K562 (cell line): ENCODE measurements at regions not wholly inside any gene's neighbourhood (a gene's known extent, or its start where the extent isn't known, plus 50 kb on each side); places are given as distances from the start of the nearest gene placed in this dataset.
"Not testable (repeated sequence)": the region's sequence is repeated elsewhere in the genome, so short reads cannot be mapped to it uniquely, and the experiment has no call there.

Experiments
- ATAC-seq: fragments of 200-7000 bp; cut with Tn5 transposase; 3 replicates; pipeline ENCODE4 v1.9.1; 2020; ENCODE audit warnings: moderate library complexity
- BruUV-seq: library from RNA; stranded (reverse); fragments of 400-500 nt; replicated peaks from 2 replicates; lab custom pipeline; 2021; lab: Mats Ljungman, UMichigan
- CTCF ChIA-PET: fragments of 300-600 bp; formaldehyde crosslinking; extraction: SDS; loops from one replicate; lab custom pipeline; 2021; ENCODE audit warnings: low intra/inter-chr PET ratio; lab: Yijun Ruan, JAX
- POLR2A ChIA-PET: fragments of 300-600, 350-650 bp; sonication (Branson Sonifier 250); formaldehyde crosslinking; extraction: SDS; loops from one replicate; lab custom pipeline; 2021; ENCODE audit warnings: antibody characterized with exemption, inconsistent platforms; lab: Yijun Ruan, JAX
- DNase-seq, 4 experiments: peaks; one replicate each; pipeline versions ENCODE4 v3.0.0 to v3.0.0-alpha.2; 2011 to 2018; ENCODE audit warnings: low spot score in 3 of 4, mixed read lengths in 3 of 4; ENCODE audit errors: extremely low read depth in 1 of 4
- FAIRE-seq: peaks from 2 replicates; lab custom pipeline; 2011; peaks lifted over from hg19 to GRCh38; lab: Jason Lieb, UNC
- H2AFZ ChIP-seq: 2 replicates; pipeline ENCODE4 v1.6.0; 2011; ENCODE audit warnings: low read depth, low read length, control low read depth, inconsistent platforms
- H3K27ac ChIP-seq: fragments of 200-600 bp; 3 replicates; pipeline ENCODE4 v1.8.0; 2011; ENCODE audit warnings: low read depth, mild to moderate bottlenecking, control low read depth, inconsistent platforms, low read length, moderate library complexity, mixed read lengths; ENCODE audit errors: extremely low read depth
- H3K27me3 ChIP-seq, 2 experiments: fragments of 300-600 bp in 1 of 2; 2 replicates in 1 of 2; 3 replicates in 1 of 2; pipeline versions ENCODE4 v1.6.0 to v1.8.0; 2011; ENCODE audit warnings: inconsistent platforms in 2 of 2, low read length in 2 of 2, mild to moderate bottlenecking in 1 of 2, mixed read lengths in 1 of 2, moderate library complexity in 1 of 2; ENCODE audit not compliant: control insufficient read depth in 2 of 2, insufficient read depth in 2 of 2
- H3K36me3 ChIP-seq: fragments of 300-600 bp; 3 replicates; pipeline ENCODE4 v1.8.0; 2011; ENCODE audit warnings: mild to moderate bottlenecking, low read length, inconsistent platforms; ENCODE audit not compliant: control insufficient read depth, insufficient read depth
- H3K4me1 ChIP-seq, 2 experiments: fragments of 200-600 bp in 1 of 2; replicated peaks in 1 of 2; 2 replicates in 1 of 2; 3 replicates in 1 of 2; pipeline versions ENCODE4 v1.5.1 to v1.8.0; 2011; ENCODE audit warnings: inconsistent platforms in 2 of 2, low read length in 2 of 2, mild to moderate bottlenecking in 1 of 2, mixed read lengths in 1 of 2, moderate library complexity in 1 of 2; ENCODE audit not compliant: control insufficient read depth in 2 of 2, insufficient read depth in 2 of 2
- H3K4me2 ChIP-seq: 2 replicates; pipeline ENCODE4 v1.6.1; 2011; ENCODE audit warnings: low read length, control low read depth, inconsistent platforms, mixed read lengths; ENCODE audit not compliant: insufficient read depth
- H3K4me3 ChIP-seq: fragments of 200-600 bp; sonication (generic), shearing (Covaris generic); 2 replicates; pipeline ENCODE4 v1.5.1; 2016; ENCODE audit warnings: control low read depth, inconsistent platforms
- H3K79me2 ChIP-seq: fragments of 200-600 bp; 3 replicates; pipeline ENCODE4 v1.8.0; 2011; ENCODE audit warnings: low read length, inconsistent platforms; ENCODE audit not compliant: control insufficient read depth, insufficient read depth
- H3K9ac ChIP-seq, 2 experiments: 2 replicates each; pipeline versions ENCODE4 v1.6.0 to v1.6.1; 2011; ENCODE audit warnings: low read depth in 2 of 2, low read length in 2 of 2, control low read depth in 1 of 2, inconsistent platforms in 1 of 2, mild to moderate bottlenecking in 1 of 2, mixed read lengths in 1 of 2; ENCODE audit not compliant: insufficient read depth in 1 of 2
- H3K9me1 ChIP-seq: one replicate; pipeline ENCODE4 v1.6.0; 2011; ENCODE audit warnings: inconsistent platforms, mild to moderate bottlenecking, low read length, moderate library complexity; ENCODE audit not compliant: control insufficient read depth, insufficient read depth
- H3K9me3 ChIP-seq: replicated peaks from 2 replicates; pipeline ENCODE4 v1.5.1; 2011; ENCODE audit warnings: low read depth, low read length, inconsistent platforms; ENCODE audit not compliant: control insufficient read depth, insufficient read depth
- H4K20me1 ChIP-seq: replicated peaks from 2 replicates; pipeline ENCODE4 v1.6.1; 2011; ENCODE audit warnings: low read length, inconsistent platforms, mixed read lengths; ENCODE audit not compliant: control insufficient read depth, insufficient read depth
- CBX3 ChIP-seq, 2 experiments: IDR thresholded peaks; 1 replicate in 1 of 2; 2 replicates in 1 of 2; pipeline ENCODE4 v1.6.1; 2012; ENCODE audit warnings: inconsistent platforms in 2 of 2, low read length in 2 of 2, borderline replicate concordance in 1 of 2, control low read depth in 1 of 2
- NR2F6 ChIP-seq: fragments of 450-650 bp; formaldehyde crosslinking; IDR thresholded peaks from 2 replicates; pipeline ENCODE4 v1.4.0; 2020; ENCODE audit warnings: mild to moderate bottlenecking
- PYGO2 ChIP-seq: fragments of 450-650 bp; IDR thresholded peaks from 2 replicates; pipeline ENCODE4 v1.6.1; 2016; ENCODE audit warnings: mild to moderate bottlenecking, missing genetic modification characterization, moderate library complexity, missing compliant biosample characterization
- TEAD2 ChIP-seq: fragments of 450-650 bp; IDR thresholded peaks from 2 replicates; pipeline ENCODE4 v1.6.1; 2016; ENCODE audit warnings: missing genetic modification characterization, control low read depth, missing compliant biosample characterization
- TRIM28 ChIP-seq: fragments of 450-650 bp; IDR thresholded peaks from 2 replicates; pipeline ENCODE4 v1.6.1; 2017
- WGBS: fragments of 100-300 bp; shearing (Covaris generic); methylation state at CpG from one replicate; pipeline ENCODE4 v1.1.6; 2016; ENCODE audit warnings: low coverage, mixed read lengths; ENCODE audit not compliant: insufficient coverage; ENCODE audit errors: missing lambda C conversion rate; 5-methylcytosine and 5-hydroxymethylcytosine counted together
- in situ Hi-C: fragments of 300-500 bp; cut with MboI; formaldehyde crosslinking; loops from 4 replicates; pipeline ENCODE4 v1.15.0; 2018; ENCODE audit warnings: inconsistent platforms, mixed read lengths
- intact Hi-C: fragments of 100-400 bp; cut with micrococcal nuclease; formaldehyde crosslinking; loops from 2 replicates; pipeline ENCODE4 v1.14.2; 2022

DNA sequence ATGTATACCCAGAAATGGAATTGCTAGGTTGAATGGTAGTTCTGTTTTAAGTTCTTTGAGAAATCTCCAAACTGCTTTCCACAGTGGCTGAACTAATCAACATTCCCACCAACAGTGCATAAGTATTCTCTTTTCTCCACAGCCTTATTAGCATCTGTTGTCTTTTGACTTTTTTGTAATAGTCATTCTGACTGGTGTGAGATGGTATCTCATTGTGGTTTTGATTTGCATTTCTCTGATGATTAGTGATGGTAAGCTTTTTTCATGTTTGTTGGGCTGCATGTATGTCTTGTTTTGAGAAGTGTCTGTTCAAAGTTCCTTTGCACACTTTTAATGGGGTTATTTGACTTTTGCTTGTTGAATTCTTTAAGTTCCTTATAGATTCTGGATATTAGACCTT, 52.4 kb upstream of the EHHADH start:
- intact Hi-C loops, result loop anchor here (5.0 kb wide), 1 partner anchor 34 kb away; no protein-coding TSS in a partner anchor
- in situ Hi-C loops, H3K9me1 ChIP-seq, BruUV-seq, H3K27me3 ChIP-seq, ATAC-seq, DNase-seq, H3K27ac ChIP-seq, H3K36me3 ChIP-seq, H3K9ac ChIP-seq, FAIRE-seq, H3K4me2 ChIP-seq, H3K79me2 ChIP-seq, H4K20me1 ChIP-seq, H3K4me1 ChIP-seq, H3K4me3 ChIP-seq, H3K9me3 ChIP-seq, H2AFZ ChIP-seq: not testable (repeated sequence)
- CTCF ChIA-PET, result interaction anchor here (0.6 kb wide), 1 partner anchor 432 kb away, joined by 3 read pairs; no protein-coding TSS in a partner anchor
- POLR2A ChIA-PET, result interaction anchor here (0.7 kb wide), 1 partner anchor 811 kb away, joined by 3 read pairs; no protein-coding TSS in a partner anchor

- 61% methylated on average over 3 of the region's 3 CpGs for WGBS
- POLR2A ChIA-PET, result no interaction called here
Measured at GRCh38 chr3:185306847-185307246, 53.0 kb upstream of the EHHADH start.

More at GRCh38 chr3:185306847-185307246, 53.0 kb upstream of the EHHADH start:
- no peaks in the 10 kb centered on the region for H3K36me3 ChIP-seq
- no peak overlapping the region for H3K27ac ChIP-seq
- no peaks in the 10 kb centered on the region for H4K20me1 ChIP-seq
- no TSS peak for BruUV-seq
- CTCF ChIA-PET, result interaction anchor here (0.6 kb wide), 1 partner anchor 242 kb away, joined by 3 read pairs; no protein-coding TSS in a partner anchor
- no peak overlapping the region for H2AFZ ChIP-seq
- H3K9me1 ChIP-seq, result no peaks in the 10 kb centered on the region
- TF ChIP-seq TRIM28 (peak; percentile 68), NR2F6 (CRISPR knock-in tag) (no peak), PYGO2 (no peak), TEAD2 (tag) (no peak), CBX3 (IDR thresholded peaks at IDR 0.05; ENCODE audit: borderline replicate concordance in 1 of 2, low read length in 2 of 2) (peak in 1 of 2 experiments; percentile 60; a peak in 1 of 3 replicates)
- H3K9ac ChIP-seq, result no peak overlapping the region
- no peaks in the 10 kb centered on the region; the same call in 1 of the 2 replicates for H3K9me3 ChIP-seq
- in situ Hi-C loops (no loop called here), intact Hi-C loops (loop anchor here (5.0 kb wide), 1 partner anchor 35 kb away; no protein-coding TSS in a partner anchor)
- no peaks in the 10 kb centered on the region for H3K27me3 ChIP-seq
- ATAC-seq (no peak), FAIRE-seq (no peak), DNase-seq (no peak)
- H3K4me1 ChIP-seq, result no peaks in the 10 kb centered on the region
- H3K4me3 ChIP-seq, result no peak overlapping the region
- H3K4me2 ChIP-seq, result no peak overlapping the region
- H3K79me2 ChIP-seq, result no peaks in the 10 kb centered on the region
